ENCODE measurements at regions not wholly inside any gene's neighbourhood (a gene's known extent, or its start where the extent isn't known, plus 50 kb on each side); places are given as distances from the start of the nearest gene placed in this dataset.
"Not testable (repeated sequence)": the region's sequence is repeated elsewhere in the genome, so short reads cannot be mapped to it uniquely, and the experiment has no call there.

- TF ChIP-seq ZNF23 (tag by site-specific recombination; IDR thresholded peaks at IDR 0.05; ENCODE audit: borderline replicate concordance); CTCF (tag by site-specific recombination; IDR thresholded peaks at IDR 0.05); ZNF121 (tag by site-specific recombination; IDR thresholded peaks at IDR 0.05); PATZ1 (tag by site-specific recombination; IDR thresholded peaks at IDR 0.05); ZNF670 (tag by site-specific recombination; IDR thresholded peaks at IDR 0.05; ENCODE audit: low read depth); ZNF394 (tag by site-specific recombination; IDR thresholded peaks at IDR 0.05; ENCODE audit: borderline replicate concordance): not testable (repeated sequence)
These were observed 472.8 kb downstream of the GADD45G start for GRCh38 chr9:90077598-90077997.
